ENCODE measurements at regions not wholly inside any gene's neighbourhood (a gene's known extent, or its start where the extent isn't known, plus 50 kb on each side); places are given as distances from the start of the nearest gene placed in this dataset.

GRCh38 chr7:28310460-28310848 lies 101.9 kb upstream of the CREB5 start:
- H3K9ac ChIP-seq (replicated peaks in 1 of 4; ENCODE audit: extremely low read depth in 1 of 4, low read depth in 3 of 4, low read length in 3 of 4): no peak overlapping the region
- no peak overlapping the region for H4K91ac ChIP-seq (replicated peaks; ENCODE audit: insufficient read length, low read length)
- H3K14ac ChIP-seq (ENCODE audit: insufficient read length): no peak overlapping the region
- no peak overlapping the region for H4K5ac ChIP-seq (ENCODE audit: insufficient read length, low read depth, low read length)
- H3K4me1 ChIP-seq (replicated peaks in 1 of 4; ENCODE audit: control insufficient read depth in 3 of 4, insufficient read depth in 4 of 4, low read length in 3 of 4): peaks cover 0 to 10% (median 3%) of the 10 kb centered on the region in 4 experiments; a peak in 6 of 7 replicates
- no peak overlapping the region for H2BK20ac ChIP-seq (ENCODE audit: low read length)
- CTCF ChIA-PET (ENCODE audit: partially characterized antibody): interaction anchor here (1.0 to 1.5 kb wide), 3 partner anchors 12 to 52 kb away, joined by 3 to 4 read pairs (median 3); no protein-coding TSS in a partner anchor
- H3K79me1 ChIP-seq (ENCODE audit: low read depth, low read length): no peaks in the 10 kb centered on the region
- H3K36me3 ChIP-seq (ENCODE audit: control insufficient read depth in 2 of 4, insufficient read depth in 4 of 4, low read length in 3 of 4): no peaks in the 10 kb centered on the region
- H3K4ac ChIP-seq (replicated peaks; ENCODE audit: insufficient read length, low read depth, low read length): no peak overlapping the region
- DNase-seq (ENCODE audit: low read depth in 1 of 2, low spot score in 2 of 2) (no peak), FAIRE-seq (no peak)
- H3K27me3 ChIP-seq (replicated peaks in 1 of 4; ENCODE audit: control insufficient read depth in 3 of 4, extremely low read depth in 1 of 4, insufficient read depth in 3 of 4, low read length in 3 of 4): 0 out of 7 replicates have a peak, but pooled peaks cover 0 to 2% (median 0%) of the 10 kb centered on the region in 4 experiments
- no peak overlapping the region for H3K23ac ChIP-seq (ENCODE audit: insufficient read length)
- 91% methylated on average over 6 of the region's 6 CpGs; no CpG with 5 or more reads in 1 of the 2 experiments for WGBS, 2 experiments (ENCODE audit: extremely low coverage in 1 of 2, insufficient coverage in 1 of 2, insufficient read length in 1 of 2, insufficient replicate concordance in 2 of 2, low coverage in 1 of 2, low lambda C conversion rate in 2 of 2, missing lambda C conversion rate in 1 of 2)
- H2AFZ ChIP-seq (ENCODE audit: low read length): no peak overlapping the region
- no peak overlapping the region for H3K56ac ChIP-seq (replicated peaks; ENCODE audit: insufficient read length, low read depth, low read length)
- H2BK5ac ChIP-seq (ENCODE audit: low read depth, low read length): no peak overlapping the region
- no peak overlapping the region for H4K8ac ChIP-seq (ENCODE audit: extremely low read depth, insufficient read depth, low read length)
- POLR2A ChIA-PET (ENCODE audit: partially characterized antibody): no interaction called here
- no peaks in the 10 kb centered on the region for H3K79me2 ChIP-seq (ENCODE audit: control insufficient read depth in 1 of 2, insufficient read depth in 2 of 2, low read length in 2 of 2)
- no peak overlapping the region for H2BK12ac ChIP-seq (ENCODE audit: low read depth, low read length)
- no peak overlapping the region for H2BK15ac ChIP-seq (ENCODE audit: low read length)
- H2BK120ac ChIP-seq (replicated peaks; ENCODE audit: low read depth, low read length): no peak overlapping the region
- no peaks in the 10 kb centered on the region for H3K23me2 ChIP-seq (ENCODE audit: low read depth, low read length)
- no peak overlapping the region for H3K4me3 ChIP-seq (ENCODE audit: extremely low read depth in 1 of 4, insufficient read depth in 2 of 4, low read depth in 3 of 4, low read length in 4 of 4)
- no peak overlapping the region for H3K27ac ChIP-seq (ENCODE audit: low read depth, low read length)
- no peak overlapping the region for H3K18ac ChIP-seq (ENCODE audit: extremely low read depth, low read length)
- no peaks in the 10 kb centered on the region for H3K9me3 ChIP-seq (ENCODE audit: insufficient read depth in 2 of 2, low read depth in 1 of 2, low read length in 1 of 2)
- H2AK5ac ChIP-seq (ENCODE audit: low read depth, low read length): no peak overlapping the region
- H4K20me1 ChIP-seq (replicated peaks in 1 of 2; ENCODE audit: control insufficient read depth in 1 of 2, insufficient read depth in 2 of 2, low read length in 2 of 2): no peaks in the 10 kb centered on the region
- no peak overlapping the region for H3K4me2 ChIP-seq (ENCODE audit: insufficient read depth in 1 of 2, low read depth in 2 of 2, low read length in 2 of 2)
- no peak for TF ChIP-seq TBP (IDR thresholded peaks at IDR 0.05; ENCODE audit: low read depth, low read length)
- TF ChIP-seq CBX8 (IDR thresholded peaks at IDR 0.05; ENCODE audit: borderline replicate concordance, low read depth, low read length): no peak
- TF ChIP-seq KDM4A (IDR thresholded peaks at IDR 0.05; ENCODE audit: low read depth, low read length, severe bottlenecking): no peak
- TF ChIP-seq RXRA (IDR thresholded peaks at IDR 0.05; ENCODE audit: insufficient read depth, low read depth, low read length): no peak
- no peak for TF ChIP-seq RBBP5 (IDR thresholded peaks at IDR 0.05; ENCODE audit: borderline replicate concordance, low read depth, low read length)
- TF ChIP-seq POU5F1 (IDR thresholded peaks at IDR 0.05; ENCODE audit: low read depth, low read length): no peak
- no peak for TF ChIP-seq FOSL1 (IDR thresholded peaks at IDR 0.05; ENCODE audit: insufficient read depth, low read depth, low read length)

All from H1 (cell line).